ENCODE measurements at regions not wholly inside any gene's neighbourhood (a gene's known extent, or its start where the extent isn't known, plus 50 kb on each side); places are given as distances from the start of the nearest gene placed in this dataset.

DNA sequence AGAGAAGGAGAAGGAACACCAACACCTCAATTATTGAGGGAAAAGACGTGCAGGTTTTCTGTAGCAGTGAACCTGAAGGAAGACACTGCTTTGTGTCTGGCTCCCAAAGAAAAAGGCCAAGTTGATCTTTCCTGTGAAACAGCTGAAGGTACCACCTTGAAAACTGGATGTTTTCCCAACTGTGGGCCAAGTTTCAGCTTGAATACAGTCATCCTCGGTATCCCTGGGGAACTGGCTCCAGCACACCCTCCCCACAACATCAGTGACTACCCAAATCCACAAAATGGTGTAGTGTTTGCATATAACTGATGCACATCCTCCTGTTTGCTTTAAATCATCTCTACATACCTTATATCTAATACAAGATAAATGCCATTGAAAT lies 297.0 kb upstream of the PITRM1 start:
- no peak for DNase-seq (ENCODE audit: low spot score)
- Mint-ChIP-seq H3K9me3 (ENCODE audit: unreplicated experiment) (no peaks in the 10 kb centered on the region), H3K27ac (ENCODE audit: unreplicated experiment) (no peak overlapping the region), H3K4me3 (ENCODE audit: unreplicated experiment) (no peak overlapping the region), H3K36me3 (ENCODE audit: low read depth, unreplicated experiment) (peaks cover 3% of the 10 kb centered on the region), H3K27me3 (ENCODE audit: unreplicated experiment) (peaks cover 6% of the 10 kb centered on the region), H3K4me1 (ENCODE audit: unreplicated experiment) (peaks cover 51% of the 10 kb centered on the region)
- TF ChIP-seq, protein P1, sequence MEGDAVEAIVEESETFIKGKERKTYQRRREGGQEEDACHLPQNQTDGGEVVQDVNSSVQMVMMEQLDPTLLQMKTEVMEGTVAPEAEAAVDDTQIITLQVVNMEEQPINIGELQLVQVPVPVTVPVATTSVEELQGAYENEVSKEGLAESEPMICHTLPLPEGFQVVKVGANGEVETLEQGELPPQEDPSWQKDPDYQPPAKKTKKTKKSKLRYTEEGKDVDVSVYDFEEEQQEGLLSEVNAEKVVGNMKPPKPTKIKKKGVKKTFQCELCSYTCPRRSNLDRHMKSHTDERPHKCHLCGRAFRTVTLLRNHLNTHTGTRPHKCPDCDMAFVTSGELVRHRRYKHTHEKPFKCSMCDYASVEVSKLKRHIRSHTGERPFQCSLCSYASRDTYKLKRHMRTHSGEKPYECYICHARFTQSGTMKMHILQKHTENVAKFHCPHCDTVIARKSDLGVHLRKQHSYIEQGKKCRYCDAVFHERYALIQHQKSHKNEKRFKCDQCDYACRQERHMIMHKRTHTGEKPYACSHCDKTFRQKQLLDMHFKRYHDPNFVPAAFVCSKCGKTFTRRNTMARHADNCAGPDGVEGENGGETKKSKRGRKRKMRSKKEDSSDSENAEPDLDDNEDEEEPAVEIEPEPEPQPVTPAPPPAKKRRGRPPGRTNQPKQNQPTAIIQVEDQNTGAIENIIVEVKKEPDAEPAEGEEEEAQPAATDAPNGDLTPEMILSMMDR (IDR thresholded peaks at IDR 0.05; ENCODE audit: unreplicated experiment), result no peak

DNA sequence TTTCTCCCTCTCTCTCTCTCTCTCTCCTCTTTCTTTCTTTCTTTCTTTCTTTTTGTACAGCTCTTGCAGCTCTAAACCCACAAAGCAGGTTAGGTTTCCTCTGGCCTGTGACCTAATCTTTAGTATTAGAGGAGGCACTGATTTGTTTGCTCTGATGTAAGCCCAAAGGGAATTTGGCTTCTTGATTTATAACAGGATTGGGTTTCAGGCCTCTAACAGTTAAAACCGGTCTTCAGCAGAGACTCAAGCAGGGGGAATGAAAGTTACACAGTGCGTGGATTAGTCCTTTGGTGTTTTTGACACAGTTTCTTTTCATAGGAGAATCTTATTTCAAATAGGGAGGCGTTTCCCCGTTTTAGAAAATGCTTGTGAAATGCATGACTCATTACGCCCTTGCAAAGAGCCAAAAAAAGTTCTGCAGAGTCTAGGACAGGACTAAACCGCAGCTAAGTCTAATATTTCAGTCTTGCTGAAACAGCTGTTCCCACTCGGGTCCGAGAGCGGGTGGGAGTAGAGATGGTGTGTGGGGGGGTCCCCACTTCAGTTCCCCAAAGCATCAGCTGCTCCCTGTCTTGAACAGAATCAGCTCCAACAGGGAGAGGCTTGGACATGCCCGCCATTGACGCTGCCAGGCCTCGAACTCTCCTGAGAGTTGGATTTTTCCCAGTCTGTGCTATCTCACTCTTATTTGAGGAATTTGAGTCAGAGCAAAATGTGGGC lies 296.5 kb upstream of the PITRM1 start:
- Mint-ChIP-seq H3K27me3 (ENCODE audit: unreplicated experiment) (peaks cover 6% of the 10 kb centered on the region), H3K4me1 (ENCODE audit: unreplicated experiment) (peaks cover 55% of the 10 kb centered on the region), H3K27ac (ENCODE audit: unreplicated experiment) (no peak overlapping the region), H3K4me3 (ENCODE audit: unreplicated experiment) (no peak overlapping the region), H3K9me3 (ENCODE audit: unreplicated experiment) (no peaks in the 10 kb centered on the region), H3K36me3 (ENCODE audit: low read depth, unreplicated experiment) (peaks cover 3% of the 10 kb centered on the region)
- no peak for DNase-seq (ENCODE audit: low spot score)
- TF ChIP-seq, protein P1 (IDR thresholded peaks at IDR 0.05; ENCODE audit: unreplicated experiment), result no peak

DNA sequence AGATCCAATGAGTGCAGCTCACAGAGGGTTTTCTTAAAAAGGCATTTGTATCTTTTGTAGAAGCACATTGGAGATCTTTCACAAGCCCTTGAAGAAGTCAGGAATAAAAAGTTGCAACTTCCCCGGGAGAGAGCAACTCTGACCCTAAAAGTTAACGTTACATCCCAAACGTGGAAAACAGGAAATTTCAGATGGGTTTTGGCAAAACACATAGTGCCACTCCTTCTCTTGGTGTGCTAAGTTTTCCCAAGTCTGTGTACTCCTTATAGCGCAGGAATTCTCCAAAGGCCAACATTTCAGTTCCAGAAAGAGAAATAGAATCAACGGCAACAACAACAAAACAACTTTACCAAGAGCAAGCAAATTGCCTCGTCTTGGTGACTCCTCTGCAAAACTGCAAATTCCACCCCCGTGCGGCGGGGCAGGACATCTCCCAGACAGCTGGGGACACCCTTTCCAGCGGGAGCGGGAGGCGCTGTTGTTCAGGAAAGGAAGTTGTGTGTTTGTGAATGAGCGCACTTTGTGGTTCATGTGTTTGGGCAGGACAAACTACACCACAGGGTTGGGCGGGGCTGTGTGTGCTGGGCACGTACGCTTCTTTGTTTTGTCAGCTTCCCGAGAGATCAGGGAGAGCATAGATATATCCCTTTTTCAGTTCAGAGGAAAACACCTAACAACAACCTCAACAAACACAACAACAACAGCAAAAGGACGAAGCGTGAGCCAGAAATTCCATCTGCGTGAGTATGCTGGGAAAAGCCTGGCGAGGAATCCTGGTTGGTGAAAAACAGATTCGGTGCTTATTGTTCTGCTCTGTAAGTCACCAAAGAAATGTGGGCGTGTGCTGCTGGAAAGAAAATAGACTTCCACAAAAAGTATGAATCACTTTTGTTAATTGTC lies 294.7 kb upstream of the PITRM1 start:
- peaks cover 54% of the 10 kb centered on the region for H3K4me1 Mint-ChIP-seq (ENCODE audit: unreplicated experiment)
- DNase-seq (ENCODE audit: low spot score), result no peak
- H3K27ac Mint-ChIP-seq (ENCODE audit: unreplicated experiment), result peak overlapping the region; percentile 87
- no peak overlapping the region for H3K4me3 Mint-ChIP-seq (ENCODE audit: unreplicated experiment)
- H3K9me3 Mint-ChIP-seq (ENCODE audit: unreplicated experiment), result no peaks in the 10 kb centered on the region
- peaks cover 4% of the 10 kb centered on the region for H3K36me3 Mint-ChIP-seq (ENCODE audit: low read depth, unreplicated experiment)
- TF ChIP-seq, protein P1 (IDR thresholded peaks at IDR 0.05; ENCODE audit: unreplicated experiment), result no peak
- H3K27me3 Mint-ChIP-seq (ENCODE audit: unreplicated experiment), result peaks cover 6% of the 10 kb centered on the region

DNA sequence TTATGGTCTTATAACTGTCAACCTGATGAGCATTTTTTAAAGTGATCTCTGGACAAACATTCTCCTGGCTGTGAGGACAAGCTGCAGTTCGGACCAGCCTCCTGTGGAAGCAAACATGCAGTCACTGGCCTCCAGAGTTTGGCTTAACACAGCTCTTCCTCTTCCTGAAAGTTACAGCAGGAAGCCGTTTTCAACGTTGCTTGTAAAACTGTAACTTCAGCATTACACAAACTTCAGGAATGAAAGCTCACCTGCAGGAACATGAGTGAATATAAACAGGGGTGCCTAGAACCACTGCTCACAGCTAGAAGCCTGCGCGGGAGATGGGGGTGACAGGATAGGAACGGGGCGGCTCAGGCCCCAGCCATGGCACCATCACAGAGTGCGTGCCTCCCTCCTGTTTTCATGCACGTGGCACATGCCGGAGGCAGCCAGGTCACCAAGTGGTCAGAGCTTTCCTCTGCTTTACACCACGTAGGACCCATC lies 292.9 kb upstream of the PITRM1 start:
- Mint-ChIP-seq H3K27me3 (ENCODE audit: unreplicated experiment) (peaks cover 4% of the 10 kb centered on the region), H3K27ac (ENCODE audit: unreplicated experiment) (peak overlapping the region; percentile 95)
- TF ChIP-seq, protein P1 (IDR thresholded peaks at IDR 0.05; ENCODE audit: unreplicated experiment), result no peak

More for the DNA sequence above, 292.9 kb upstream of the PITRM1 start:
- no peak for DNase-seq (ENCODE audit: low spot score)
- H3K4me3 Mint-ChIP-seq (ENCODE audit: unreplicated experiment), result no peak overlapping the region
- peaks cover 4% of the 10 kb centered on the region for H3K36me3 Mint-ChIP-seq (ENCODE audit: low read depth, unreplicated experiment)
- no peaks in the 10 kb centered on the region for H3K9me3 Mint-ChIP-seq (ENCODE audit: unreplicated experiment)
- H3K4me1 Mint-ChIP-seq (ENCODE audit: unreplicated experiment), result peaks cover 43% of the 10 kb centered on the region

Measured in endothelial cell (in vitro differentiated cells).